ENCODE measurements at regions not wholly inside any gene's neighbourhood (a gene's known extent, or its start where the extent isn't known, plus 50 kb on each side); places are given as distances from the start of the nearest gene placed in this dataset.

- Mint-ChIP-seq H3K27ac (no peak overlapping the region), H3K27me3 (no peaks in the 10 kb centered on the region), H3K9me3 (no peaks in the 10 kb centered on the region), H3K4me3 (no peak overlapping the region), H3K4me1 (ENCODE audit: low read depth) (peaks cover 12% of the 10 kb centered on the region), H3K36me3 (ENCODE audit: low read depth) (no peaks in the 10 kb centered on the region)
- POLR2A ChIA-PET: no interaction called here
- ATAC-seq (ENCODE audit: poor library complexity): no peak
- H3K4me1 ChIP-seq (ENCODE audit: insufficient read depth, low read length): peaks cover 8% of the 10 kb centered on the region
- no peak for TF ChIP-seq CTCF (IDR thresholded peaks at IDR 0.05)
- no peaks in the 10 kb centered on the region for H3K27me3 ChIP-seq (ENCODE audit: control insufficient read depth in 1 of 2, insufficient read depth in 2 of 2, low read length in 2 of 2)
- no peaks in the 10 kb centered on the region for H3K36me3 ChIP-seq (ENCODE audit: insufficient read depth, low read length)
- intact Hi-C loops (cut with DNase I, micrococcal nuclease): no loop called here
- DNase-seq: no peak
- CTCF ChIA-PET: no interaction called here
- H3K27ac ChIP-seq (ENCODE audit: low read depth in 1 of 2, low read length in 2 of 2): no peak overlapping the region
- H3K9me3 ChIP-seq (ENCODE audit: control insufficient read depth in 1 of 2, insufficient read depth in 1 of 2, low read length in 2 of 2): no peaks in the 10 kb centered on the region
- no peak overlapping the region for H3K4me3 ChIP-seq (ENCODE audit: low read length)
Observed at GRCh38 chr5:157913575-157913974, 54.6 kb upstream of the CLINT1 start.

- CTCF ChIA-PET: no interaction called here
- DNase-seq: no peak
- no peaks in the 10 kb centered on the region for H3K36me3 Mint-ChIP-seq (ENCODE audit: low read depth)
Observed at GRCh38 chr5:157912621-157913325, 53.8 kb upstream of the CLINT1 start.

GRCh38 chr5:157911568-157911967 lies 52.6 kb upstream of the CLINT1 start:
- no peaks in the 10 kb centered on the region for H3K27me3 Mint-ChIP-seq
- no peak overlapping the region for H3K27ac Mint-ChIP-seq
- no peak for DNase-seq
- H3K4me1 Mint-ChIP-seq (ENCODE audit: low read depth): no peaks in the 10 kb centered on the region
- Histone ChIP-seq H3K9me3 (ENCODE audit: control insufficient read depth in 1 of 2, insufficient read depth in 1 of 2, low read length in 2 of 2) (no peaks in the 10 kb centered on the region), H3K27ac (ENCODE audit: low read depth in 1 of 2, low read length in 2 of 2) (no peak overlapping the region), H3K27me3 (ENCODE audit: control insufficient read depth in 1 of 2, insufficient read depth in 2 of 2, low read length in 2 of 2) (no peaks in the 10 kb centered on the region), H3K4me3 (ENCODE audit: low read length) (no peak overlapping the region), H3K36me3 (ENCODE audit: insufficient read depth, low read length) (no peaks in the 10 kb centered on the region), H3K4me1 (ENCODE audit: insufficient read depth, low read length) (no peaks in the 10 kb centered on the region)
- no peak overlapping the region for H3K4me3 Mint-ChIP-seq
- no peaks in the 10 kb centered on the region for H3K36me3 Mint-ChIP-seq (ENCODE audit: low read depth)
- intact Hi-C loops (cut with DNase I, micrococcal nuclease): no loop called here
- CTCF ChIA-PET: no interaction called here
- TF ChIP-seq CTCF (IDR thresholded peaks at IDR 0.05): no peak
- no peak for ATAC-seq (ENCODE audit: poor library complexity)
- H3K9me3 Mint-ChIP-seq: no peaks in the 10 kb centered on the region
- POLR2A ChIA-PET: no interaction called here

More at GRCh38 chr5:157912621-157913325, 53.8 kb upstream of the CLINT1 start:
- Mint-ChIP-seq H3K4me3 (no peak overlapping the region), H3K9me3 (no peaks in the 10 kb centered on the region), H3K27ac (no peak overlapping the region), H3K4me1 (ENCODE audit: low read depth) (peaks cover 4% of the 10 kb centered on the region), H3K27me3 (no peaks in the 10 kb centered on the region)
- H3K27ac ChIP-seq (ENCODE audit: low read depth in 1 of 2, low read length in 2 of 2): no peak overlapping the region
- no peaks in the 10 kb centered on the region for H3K4me1 ChIP-seq (ENCODE audit: insufficient read depth, low read length)
- TF ChIP-seq CTCF (IDR thresholded peaks at IDR 0.05): no peak
- no peak for ATAC-seq (ENCODE audit: poor library complexity)
- no peaks in the 10 kb centered on the region for H3K36me3 ChIP-seq (ENCODE audit: insufficient read depth, low read length)
- no peak overlapping the region for H3K4me3 ChIP-seq (ENCODE audit: low read length)
- H3K27me3 ChIP-seq (ENCODE audit: control insufficient read depth in 1 of 2, insufficient read depth in 2 of 2, low read length in 2 of 2): no peaks in the 10 kb centered on the region
- POLR2A ChIA-PET: no interaction called here
- no peaks in the 10 kb centered on the region for H3K9me3 ChIP-seq (ENCODE audit: control insufficient read depth in 1 of 2, insufficient read depth in 1 of 2, low read length in 2 of 2)
- intact Hi-C loops (cut with DNase I, micrococcal nuclease): no loop called here

Measured in CD4-positive, alpha-beta T cell (primary cell).